ENCODE measurements at regions not wholly inside any gene's neighbourhood (a gene's known extent, or its start where the extent isn't known, plus 50 kb on each side); places are given as distances from the start of the nearest gene placed in this dataset.

- TF ChIP-seq, protein P1, sequence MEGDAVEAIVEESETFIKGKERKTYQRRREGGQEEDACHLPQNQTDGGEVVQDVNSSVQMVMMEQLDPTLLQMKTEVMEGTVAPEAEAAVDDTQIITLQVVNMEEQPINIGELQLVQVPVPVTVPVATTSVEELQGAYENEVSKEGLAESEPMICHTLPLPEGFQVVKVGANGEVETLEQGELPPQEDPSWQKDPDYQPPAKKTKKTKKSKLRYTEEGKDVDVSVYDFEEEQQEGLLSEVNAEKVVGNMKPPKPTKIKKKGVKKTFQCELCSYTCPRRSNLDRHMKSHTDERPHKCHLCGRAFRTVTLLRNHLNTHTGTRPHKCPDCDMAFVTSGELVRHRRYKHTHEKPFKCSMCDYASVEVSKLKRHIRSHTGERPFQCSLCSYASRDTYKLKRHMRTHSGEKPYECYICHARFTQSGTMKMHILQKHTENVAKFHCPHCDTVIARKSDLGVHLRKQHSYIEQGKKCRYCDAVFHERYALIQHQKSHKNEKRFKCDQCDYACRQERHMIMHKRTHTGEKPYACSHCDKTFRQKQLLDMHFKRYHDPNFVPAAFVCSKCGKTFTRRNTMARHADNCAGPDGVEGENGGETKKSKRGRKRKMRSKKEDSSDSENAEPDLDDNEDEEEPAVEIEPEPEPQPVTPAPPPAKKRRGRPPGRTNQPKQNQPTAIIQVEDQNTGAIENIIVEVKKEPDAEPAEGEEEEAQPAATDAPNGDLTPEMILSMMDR (IDR thresholded peaks at IDR 0.05): no peak
- no peak for TF ChIP-seq EZH2 (IDR thresholded peaks at IDR 0.05)
- TF ChIP-seq EZH2phosphoT487 (IDR thresholded peaks at IDR 0.05): no peak
These were observed 287.1 kb upstream of the CDH4 start for GRCh38 chr20:60964911-60965310.
